ENCODE measurements at regions not wholly inside any gene's neighbourhood (a gene's known extent, or its start where the extent isn't known, plus 50 kb on each side); places are given as distances from the start of the nearest gene placed in this dataset.

- no peaks in the 10 kb centered on the region for H3K27me3 ChIP-seq
- no peak overlapping the region for H3K4me3 ChIP-seq
- TF ChIP-seq, protein P1, sequence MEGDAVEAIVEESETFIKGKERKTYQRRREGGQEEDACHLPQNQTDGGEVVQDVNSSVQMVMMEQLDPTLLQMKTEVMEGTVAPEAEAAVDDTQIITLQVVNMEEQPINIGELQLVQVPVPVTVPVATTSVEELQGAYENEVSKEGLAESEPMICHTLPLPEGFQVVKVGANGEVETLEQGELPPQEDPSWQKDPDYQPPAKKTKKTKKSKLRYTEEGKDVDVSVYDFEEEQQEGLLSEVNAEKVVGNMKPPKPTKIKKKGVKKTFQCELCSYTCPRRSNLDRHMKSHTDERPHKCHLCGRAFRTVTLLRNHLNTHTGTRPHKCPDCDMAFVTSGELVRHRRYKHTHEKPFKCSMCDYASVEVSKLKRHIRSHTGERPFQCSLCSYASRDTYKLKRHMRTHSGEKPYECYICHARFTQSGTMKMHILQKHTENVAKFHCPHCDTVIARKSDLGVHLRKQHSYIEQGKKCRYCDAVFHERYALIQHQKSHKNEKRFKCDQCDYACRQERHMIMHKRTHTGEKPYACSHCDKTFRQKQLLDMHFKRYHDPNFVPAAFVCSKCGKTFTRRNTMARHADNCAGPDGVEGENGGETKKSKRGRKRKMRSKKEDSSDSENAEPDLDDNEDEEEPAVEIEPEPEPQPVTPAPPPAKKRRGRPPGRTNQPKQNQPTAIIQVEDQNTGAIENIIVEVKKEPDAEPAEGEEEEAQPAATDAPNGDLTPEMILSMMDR (IDR thresholded peaks at IDR 0.05), result no peak
- DNase-seq (no peak), ATAC-seq (no peak)
- H3K36me3 ChIP-seq, result no peaks in the 10 kb centered on the region
- no peak overlapping the region for H3K27ac ChIP-seq
- H3K9me3 ChIP-seq, result no peaks in the 10 kb centered on the region
- WGBS, 2 donors, result 71% methylated on average over 2 of the region's 2 CpGs
- H3K4me1 ChIP-seq, result peaks cover 0 to 9% (median 0%) of the 10 kb centered on the region in 9 donors
- intact Hi-C loops (cut with DNase I), result no loop called here
Observed at GRCh38 chr5:93278896-93279295, 302.1 kb downstream of the NR2F1-AS1 start.

DNA sequence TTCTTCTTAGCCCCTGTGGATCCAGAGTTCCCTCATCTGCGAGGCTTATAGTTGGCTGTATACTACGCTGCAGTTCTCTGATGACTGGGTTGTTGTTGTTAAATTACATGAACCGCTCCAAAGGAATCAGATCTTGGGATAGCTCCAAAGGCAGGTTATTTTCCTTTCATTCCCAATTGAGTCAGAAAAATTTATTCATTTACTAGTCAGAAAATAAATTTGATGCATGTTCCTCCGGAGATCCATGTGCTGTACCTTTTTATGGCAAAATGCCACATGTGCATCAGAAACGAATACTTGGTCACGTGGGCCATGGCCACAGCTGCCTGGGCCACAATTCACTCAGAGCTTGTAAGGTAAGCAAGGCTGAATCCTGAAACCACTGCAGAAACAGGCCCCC is 304.0 kb downstream of the NR2F1-AS1 start:
- Histone ChIP-seq H3K9me3 (no peaks in the 10 kb centered on the region), H3K27me3 (no peaks in the 10 kb centered on the region), H3K4me1 (peaks cover 0 to 3% (median 0%) of the 10 kb centered on the region in 9 donors), H3K36me3 (no peaks in the 10 kb centered on the region), H3K27ac (no peak overlapping the region), H3K4me3 (no peak overlapping the region)
- TF ChIP-seq, protein P1 (IDR thresholded peaks at IDR 0.05), result no peak
- intact Hi-C loops (cut with DNase I), result no loop called here
- 90 to 94% methylated on average over 6 of the region's 6 CpGs for whole genome bisulfite sequencing, 2 donors
- ATAC-seq (no peak), DNase-seq (no peak)

DNA sequence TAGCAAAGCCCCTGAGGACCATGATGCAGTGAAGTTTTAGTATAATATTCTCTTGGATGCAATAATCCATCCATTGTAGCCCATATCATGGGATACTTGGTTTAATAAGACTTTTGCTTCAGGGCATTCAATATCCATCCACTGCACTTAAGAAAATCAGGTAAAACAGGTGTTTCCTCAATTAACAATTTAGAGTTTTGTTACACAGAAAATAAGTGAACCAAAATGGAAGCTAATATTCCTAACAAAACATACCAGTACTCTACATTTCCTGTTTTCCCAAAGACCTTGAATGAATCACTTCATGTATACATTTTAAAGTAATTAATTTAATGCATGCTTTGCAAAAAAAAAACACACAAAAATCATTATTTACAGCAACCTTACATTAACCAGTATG is 305.6 kb downstream of the NR2F1-AS1 start:
- TF ChIP-seq, protein P1 (IDR thresholded peaks at IDR 0.05), result no peak

DNA sequence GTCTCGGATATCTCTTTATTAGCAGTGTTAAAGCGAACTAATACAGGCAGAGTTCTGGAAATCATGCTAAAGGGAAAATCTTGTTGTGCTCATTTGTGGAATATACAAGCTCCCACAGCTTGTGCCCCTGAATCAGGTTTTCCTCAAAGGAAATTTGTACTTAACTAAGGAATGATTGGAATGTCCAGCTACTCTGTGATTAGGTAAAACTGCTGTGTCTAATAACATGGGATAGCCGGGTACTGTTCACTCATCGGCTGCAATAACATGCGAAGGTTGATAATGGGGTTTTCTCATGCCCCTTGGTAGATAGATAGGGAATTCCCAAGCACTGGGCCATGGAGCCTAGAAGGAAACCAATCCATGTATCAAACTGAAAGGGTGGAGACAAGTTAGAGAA is 306.7 kb downstream of the NR2F1-AS1 start:
- no peaks in the 10 kb centered on the region for H3K36me3 ChIP-seq
- DNase-seq (no peak), ATAC-seq (peak in 2 of 8 donors; percentile 34 to 71)
- 44 to 67% methylated on average over 5 of the region's 5 CpGs for WGBS, 2 donors
- no peaks in the 10 kb centered on the region for H3K27me3 ChIP-seq
- no peak overlapping the region for H3K4me3 ChIP-seq
- H3K27ac ChIP-seq, result no peak overlapping the region
- TF ChIP-seq, protein P1 (IDR thresholded peaks at IDR 0.05), result no peak
- intact Hi-C loops (cut with DNase I), result no loop called here
- H3K9me3 ChIP-seq, result no peaks in the 10 kb centered on the region
- no peaks in the 10 kb centered on the region for H3K4me1 ChIP-seq

More for the DNA sequence above, 305.6 kb downstream of the NR2F1-AS1 start:
- ATAC-seq (no peak), DNase-seq (no peak)
- H3K36me3 ChIP-seq, result no peaks in the 10 kb centered on the region
- no peaks in the 10 kb centered on the region for H3K27me3 ChIP-seq
- H3K4me1 ChIP-seq, result no peaks in the 10 kb centered on the region
- no peaks in the 10 kb centered on the region for H3K9me3 ChIP-seq
- intact Hi-C loops (cut with DNase I), result no loop called here
- H3K4me3 ChIP-seq, result no peak overlapping the region
- no peak overlapping the region for H3K27ac ChIP-seq

DNA sequence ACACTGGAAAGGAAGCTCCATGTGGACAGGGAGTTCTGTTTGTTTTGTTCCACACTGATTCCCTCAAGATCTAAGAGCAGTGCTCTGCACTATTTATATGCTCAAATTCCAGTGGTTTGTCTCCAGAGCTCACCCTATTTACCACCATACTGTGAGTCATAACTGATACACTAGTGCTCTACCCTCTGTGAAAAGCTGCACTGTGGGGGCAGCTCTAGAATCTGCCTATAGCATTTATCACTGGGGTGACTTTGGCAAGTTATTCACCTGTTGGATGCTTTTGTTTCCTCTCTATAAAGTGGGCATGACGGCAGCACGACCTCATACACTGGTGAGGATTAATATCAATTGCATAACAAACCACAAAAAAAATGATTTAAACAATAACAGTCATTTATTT is 307.8 kb downstream of the NR2F1-AS1 start:
- Histone ChIP-seq H3K36me3 (no peaks in the 10 kb centered on the region), H3K27me3 (no peaks in the 10 kb centered on the region), H3K27ac (no peak overlapping the region), H3K4me3 (no peak overlapping the region), H3K4me1 (no peaks in the 10 kb centered on the region), H3K9me3 (no peaks in the 10 kb centered on the region)
- 88 to 92% methylated on average over 2 of the region's 2 CpGs for WGBS, 2 donors
- intact Hi-C loops (cut with DNase I), result no loop called here
- ATAC-seq (no peak), DNase-seq (no peak)
- TF ChIP-seq, protein P1 (IDR thresholded peaks at IDR 0.05), result no peak

All from heart right ventricle (tissue), 16 donors.